ENCODE measurements at regions not wholly inside any gene's neighbourhood (a gene's known extent, or its start where the extent isn't known, plus 50 kb on each side); places are given as distances from the start of the nearest gene placed in this dataset.

GRCh38 chr7:28354601-28355402 lies 57.5 kb upstream of the CREB5 start:
- no peak overlapping the region for H3K4me3 ChIP-seq (ENCODE audit: low read length in 3 of 3)
- no peaks in the 10 kb centered on the region for H3K9me3 ChIP-seq (ENCODE audit: control insufficient read depth in 3 of 3, low read length in 3 of 3)
- H3K9ac ChIP-seq (ENCODE audit: low read depth in 1 of 3, low read length in 3 of 3), result no peak overlapping the region
- peaks cover 3 to 9% (median 4%) of the 10 kb centered on the region in 3 donors for H3K27me3 ChIP-seq (ENCODE audit: control insufficient read depth in 3 of 3, insufficient read depth in 3 of 3, low read length in 3 of 3)
- no peak overlapping the region for H3K27ac ChIP-seq (ENCODE audit: low read depth, low read length)
- H3K36me3 ChIP-seq (ENCODE audit: control insufficient read depth in 3 of 3, insufficient read depth in 3 of 3, low read length in 3 of 3), result no peaks in the 10 kb centered on the region
- no peaks in the 10 kb centered on the region for H3K4me1 ChIP-seq (ENCODE audit: control insufficient read depth in 3 of 3, insufficient read depth in 3 of 3, low read length in 3 of 3)

DNA sequence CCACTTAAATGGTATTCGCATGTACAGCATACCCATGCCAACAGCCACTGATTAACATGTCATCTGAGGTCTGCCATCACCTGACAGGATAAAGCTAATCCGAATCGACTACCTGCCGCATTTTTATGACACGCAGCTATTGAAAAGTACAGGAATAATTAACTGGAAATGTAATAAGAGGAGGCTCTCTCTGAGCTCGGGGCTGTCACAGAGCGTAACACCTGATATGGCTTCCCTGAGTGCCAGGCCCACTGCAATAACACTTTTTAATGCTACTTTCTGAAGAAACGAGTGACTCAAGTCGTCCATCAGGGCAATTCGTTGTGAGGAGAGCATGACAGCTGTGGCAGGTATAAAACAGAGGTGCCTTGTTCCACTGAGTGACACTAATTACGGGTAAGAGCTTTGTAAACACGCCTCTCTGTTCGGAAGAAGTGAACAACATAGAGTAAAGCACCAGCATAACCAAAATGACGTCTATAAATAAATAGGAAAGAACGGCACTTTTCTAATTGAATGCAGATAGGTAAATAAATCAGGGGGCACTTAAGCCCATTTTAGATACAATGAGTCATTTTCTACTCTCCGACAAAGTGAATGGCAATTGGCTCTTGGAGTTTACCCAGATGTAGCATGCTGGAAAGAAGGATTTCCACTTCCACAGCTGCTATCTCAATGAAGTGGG lies 56.5 kb upstream of the CREB5 start:
- Histone ChIP-seq H3K4me3 (ENCODE audit: low read length in 3 of 3) (no peak overlapping the region), H3K27me3 (ENCODE audit: control insufficient read depth in 3 of 3, insufficient read depth in 3 of 3, low read length in 3 of 3) (peaks cover 3 to 9% (median 4%) of the 10 kb centered on the region in 3 donors), H3K27ac (ENCODE audit: low read depth, low read length) (no peak overlapping the region), H3K4me1 (ENCODE audit: control insufficient read depth in 3 of 3, insufficient read depth in 3 of 3, low read length in 3 of 3) (no peaks in the 10 kb centered on the region), H3K36me3 (ENCODE audit: control insufficient read depth in 3 of 3, insufficient read depth in 3 of 3, low read length in 3 of 3) (no peaks in the 10 kb centered on the region), H3K9ac (ENCODE audit: low read depth in 1 of 3, low read length in 3 of 3) (no peak overlapping the region), H3K9me3 (ENCODE audit: control insufficient read depth in 3 of 3, low read length in 3 of 3) (no peaks in the 10 kb centered on the region)

DNA sequence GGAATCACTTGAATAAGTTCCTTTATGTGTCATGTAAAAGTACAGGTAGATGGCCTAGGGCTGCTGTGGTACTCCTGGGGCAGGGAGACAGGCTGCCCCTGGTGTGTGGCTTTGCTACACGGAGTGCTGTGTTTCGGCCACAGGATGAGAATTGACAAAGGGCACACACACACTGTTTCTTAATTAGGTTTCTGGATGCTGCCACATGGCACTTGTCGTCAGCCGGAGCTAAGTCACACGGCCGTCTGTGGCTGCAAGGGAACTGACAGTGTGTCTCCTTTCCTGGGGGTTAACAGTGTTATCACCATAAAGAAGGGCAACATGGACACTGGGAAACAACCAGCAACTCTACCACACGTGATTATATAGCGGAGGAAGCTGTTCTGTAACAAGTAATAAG lies 55.7 kb upstream of the CREB5 start:
- H3K27ac ChIP-seq (ENCODE audit: low read depth, low read length), result no peak overlapping the region
- H3K36me3 ChIP-seq (ENCODE audit: control insufficient read depth in 3 of 3, insufficient read depth in 3 of 3, low read length in 3 of 3), result no peaks in the 10 kb centered on the region
- no peak overlapping the region for H3K9ac ChIP-seq (ENCODE audit: low read depth in 1 of 3, low read length in 3 of 3)
- H3K4me3 ChIP-seq (ENCODE audit: low read length in 3 of 3), result no peak overlapping the region
- H3K9me3 ChIP-seq (ENCODE audit: control insufficient read depth in 3 of 3, low read length in 3 of 3), result no peaks in the 10 kb centered on the region
- H3K4me1 ChIP-seq (ENCODE audit: control insufficient read depth in 3 of 3, insufficient read depth in 3 of 3, low read length in 3 of 3), result no peaks in the 10 kb centered on the region
- H3K27me3 ChIP-seq (ENCODE audit: control insufficient read depth in 3 of 3, insufficient read depth in 3 of 3, low read length in 3 of 3), result peaks cover 3 to 9% (median 4%) of the 10 kb centered on the region in 3 donors

DNA sequence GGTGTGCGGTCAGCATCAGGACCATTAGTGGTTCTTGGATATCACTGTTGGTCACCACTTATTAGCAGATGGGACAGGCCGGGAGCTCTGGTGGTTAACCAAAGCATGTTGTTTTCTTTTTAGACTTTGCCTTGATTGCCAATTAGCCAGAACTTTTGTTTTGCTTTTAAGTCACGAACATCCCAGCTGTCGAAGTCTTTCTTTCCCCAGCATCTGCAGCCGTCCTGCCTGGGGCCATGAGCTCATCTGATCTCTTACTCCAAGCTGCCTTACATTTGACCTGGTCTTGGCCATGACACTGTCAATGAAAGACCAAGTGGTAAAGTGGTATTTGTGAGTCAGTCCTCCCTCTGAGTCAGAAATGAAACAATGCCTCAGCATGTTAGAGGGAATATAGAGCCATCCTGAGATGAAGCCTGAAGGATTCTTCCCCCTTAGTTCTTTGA lies 53.9 kb upstream of the CREB5 start:
- Histone ChIP-seq H3K9ac (ENCODE audit: low read depth in 1 of 3, low read length in 3 of 3) (no peak overlapping the region), H3K36me3 (ENCODE audit: control insufficient read depth in 3 of 3, insufficient read depth in 3 of 3, low read length in 3 of 3) (no peaks in the 10 kb centered on the region), H3K27me3 (ENCODE audit: control insufficient read depth in 3 of 3, insufficient read depth in 3 of 3, low read length in 3 of 3) (peaks cover 0 to 9% (median 4%) of the 10 kb centered on the region in 3 donors), H3K27ac (ENCODE audit: low read depth, low read length) (no peak overlapping the region), H3K9me3 (ENCODE audit: control insufficient read depth in 3 of 3, low read length in 3 of 3) (no peaks in the 10 kb centered on the region), H3K4me3 (ENCODE audit: low read length in 3 of 3) (no peak overlapping the region), H3K4me1 (ENCODE audit: control insufficient read depth in 3 of 3, insufficient read depth in 3 of 3, low read length in 3 of 3) (no peaks in the 10 kb centered on the region)

DNA sequence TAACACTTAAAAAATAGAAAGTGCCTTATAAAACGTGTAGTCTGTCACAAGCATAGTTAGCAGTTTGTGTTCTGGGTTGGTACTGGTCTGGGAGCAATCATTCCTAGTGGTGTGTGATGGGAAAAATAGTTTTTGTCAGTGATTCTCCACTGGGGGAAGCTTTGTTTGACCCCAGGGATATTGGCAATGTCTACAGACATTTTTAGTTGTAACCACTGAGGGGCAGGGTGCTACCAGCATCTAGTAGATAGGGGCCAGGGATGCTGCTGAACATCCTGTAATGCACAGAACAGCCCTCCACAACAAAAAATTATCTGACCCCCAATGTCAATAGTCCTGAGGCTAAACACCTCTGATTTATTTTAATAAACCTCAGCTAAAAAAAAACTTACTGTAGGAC lies 51.6 kb upstream of the CREB5 start:
- Histone ChIP-seq H3K9ac (ENCODE audit: low read depth in 1 of 3, low read length in 3 of 3) (no peak overlapping the region), H3K9me3 (ENCODE audit: control insufficient read depth in 3 of 3, low read length in 3 of 3) (peaks cover 0 to 5% (median 0%) of the 10 kb centered on the region in 3 donors), H3K4me3 (ENCODE audit: low read length in 3 of 3) (no peak overlapping the region), H3K36me3 (ENCODE audit: control insufficient read depth in 3 of 3, insufficient read depth in 3 of 3, low read length in 3 of 3) (no peaks in the 10 kb centered on the region), H3K27ac (ENCODE audit: low read depth, low read length) (no peak overlapping the region), H3K4me1 (ENCODE audit: control insufficient read depth in 3 of 3, insufficient read depth in 3 of 3, low read length in 3 of 3) (no peaks in the 10 kb centered on the region), H3K27me3 (ENCODE audit: control insufficient read depth in 3 of 3, insufficient read depth in 3 of 3, low read length in 3 of 3) (peaks cover 0 to 9% (median 4%) of the 10 kb centered on the region in 3 donors)

DNA sequence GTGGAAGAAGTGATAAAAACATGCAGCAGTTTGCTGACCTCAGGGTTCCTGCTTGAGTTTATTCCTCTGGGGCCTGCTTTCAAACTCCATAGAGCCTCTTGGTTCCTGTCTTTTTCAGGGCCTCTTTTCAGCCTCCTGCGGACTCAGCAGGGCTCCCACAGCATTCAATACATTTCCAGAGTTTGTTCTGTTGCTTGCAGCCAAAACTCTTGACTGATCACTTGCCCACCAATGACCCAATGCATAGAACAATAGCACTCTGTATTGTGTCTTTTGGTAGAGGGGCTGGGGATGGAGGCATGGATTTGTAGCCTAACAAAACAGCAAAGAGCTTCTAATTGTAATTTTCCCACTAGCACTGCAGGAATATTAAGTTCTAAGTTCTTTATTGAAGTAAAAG lies 50.8 kb upstream of the CREB5 start:
- Histone ChIP-seq H3K27ac (ENCODE audit: low read depth, low read length) (no peak overlapping the region), H3K9me3 (ENCODE audit: control insufficient read depth in 3 of 3, low read length in 3 of 3) (peaks cover 0 to 5% (median 0%) of the 10 kb centered on the region in 3 donors), H3K27me3 (ENCODE audit: control insufficient read depth in 3 of 3, insufficient read depth in 3 of 3, low read length in 3 of 3) (peaks cover 0 to 7% (median 4%) of the 10 kb centered on the region in 3 donors), H3K9ac (ENCODE audit: low read depth in 1 of 3, low read length in 3 of 3) (no peak overlapping the region), H3K4me3 (ENCODE audit: low read length in 3 of 3) (no peak overlapping the region), H3K4me1 (ENCODE audit: control insufficient read depth in 3 of 3, insufficient read depth in 3 of 3, low read length in 3 of 3) (no peaks in the 10 kb centered on the region), H3K36me3 (ENCODE audit: control insufficient read depth in 3 of 3, insufficient read depth in 3 of 3, low read length in 3 of 3) (no peaks in the 10 kb centered on the region)

GRCh38 chr7:28362182-28362581 lies 50.1 kb upstream of the CREB5 start:
- Histone ChIP-seq H3K36me3 (ENCODE audit: control insufficient read depth in 3 of 3, insufficient read depth in 3 of 3, low read length in 3 of 3) (no peaks in the 10 kb centered on the region), H3K9me3 (ENCODE audit: control insufficient read depth in 3 of 3, low read length in 3 of 3) (peaks cover 0 to 5% (median 0%) of the 10 kb centered on the region in 3 donors), H3K9ac (ENCODE audit: low read depth in 1 of 3, low read length in 3 of 3) (no peak overlapping the region), H3K4me1 (ENCODE audit: control insufficient read depth in 3 of 3, insufficient read depth in 3 of 3, low read length in 3 of 3) (no peaks in the 10 kb centered on the region), H3K27me3 (ENCODE audit: control insufficient read depth in 3 of 3, insufficient read depth in 3 of 3, low read length in 3 of 3) (peaks cover 0 to 4% (median 4%) of the 10 kb centered on the region in 3 donors), H3K4me3 (ENCODE audit: low read length in 3 of 3) (no peak overlapping the region), H3K27ac (ENCODE audit: low read depth, low read length) (no peak overlapping the region)

Measured in skeletal muscle tissue (tissue), 3 donors.